Progenitor cell of endocrine pancreas (in vitro differentiated cells): ENCODE measurements at regions not wholly inside any gene's neighbourhood (a gene's known extent, or its start where the extent isn't known, plus 50 kb on each side); places are given as distances from the start of the nearest gene placed in this dataset.

Experiments
- DNase-seq: peaks from one replicate; pipeline ENCODE4 v3.0.0; 2021; ENCODE audit warnings: low spot score; ENCODE audit not compliant: unreplicated experiment
- H3K27ac Mint-ChIP-seq: 2 replicates; pipeline ENCODE4 v1.8.0; 2021; ENCODE audit warnings: mild to moderate bottlenecking, moderate library complexity, mixed read lengths
- H3K27me3 Mint-ChIP-seq: 2 replicates; pipeline ENCODE4 v1.8.0; 2021; ENCODE audit warnings: mixed read lengths
- H3K36me3 Mint-ChIP-seq: 2 replicates; pipeline ENCODE4 v1.8.0; 2022; ENCODE audit warnings: mixed read lengths; ENCODE audit not compliant: insufficient read depth
- H3K4me1 Mint-ChIP-seq: 2 replicates; pipeline ENCODE4 v1.8.0; 2021; ENCODE audit warnings: low read depth, mixed read lengths
- H3K4me3 Mint-ChIP-seq: 2 replicates; pipeline ENCODE4 v1.8.0; 2021; ENCODE audit warnings: low read depth, mild to moderate bottlenecking, moderate library complexity, mixed read lengths
- H3K9me3 Mint-ChIP-seq: 2 replicates; pipeline ENCODE4 v1.8.0; 2021; ENCODE audit warnings: low read depth, mixed read lengths
- TF ChIP-seq, protein P1 (sequence below): fragments of 200-600 bp; sonication (generic); IDR thresholded peaks from one replicate; pipeline ENCODE4 v1.5.0; 2021; ENCODE audit warnings: antibody characterized with exemption, mild to moderate bottlenecking; ENCODE audit not compliant: unreplicated experiment

DNA sequence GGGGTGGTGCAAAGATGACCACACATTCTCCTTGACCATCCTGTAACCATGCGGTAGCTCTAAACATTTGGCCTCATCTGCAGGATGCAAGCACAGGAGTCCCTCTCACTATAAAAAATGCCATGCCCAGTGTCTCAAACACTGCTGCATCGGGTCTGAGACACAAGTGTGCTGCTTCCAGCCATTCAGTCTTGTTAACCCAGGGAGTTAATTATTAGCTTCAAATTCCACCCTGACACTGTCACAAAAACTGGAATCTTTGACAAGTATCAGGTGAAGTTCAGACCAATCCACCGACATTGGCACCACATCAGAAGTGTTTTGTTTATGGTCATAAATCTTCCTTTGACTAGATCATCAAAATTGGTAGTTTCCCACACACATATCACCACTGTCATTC is 119.1 kb upstream of the RASEF start:
- Mint-ChIP-seq H3K36me3 (peaks cover 6% of the 10 kb centered on the region), H3K9me3 (peaks cover 12% of the 10 kb centered on the region), H3K27ac (no peak overlapping the region), H3K4me1 (peaks cover 22% of the 10 kb centered on the region), H3K4me3 (no peak overlapping the region), H3K27me3 (peaks cover 7% of the 10 kb centered on the region)
- DNase-seq, result no peak
- TF ChIP-seq, protein P1, sequence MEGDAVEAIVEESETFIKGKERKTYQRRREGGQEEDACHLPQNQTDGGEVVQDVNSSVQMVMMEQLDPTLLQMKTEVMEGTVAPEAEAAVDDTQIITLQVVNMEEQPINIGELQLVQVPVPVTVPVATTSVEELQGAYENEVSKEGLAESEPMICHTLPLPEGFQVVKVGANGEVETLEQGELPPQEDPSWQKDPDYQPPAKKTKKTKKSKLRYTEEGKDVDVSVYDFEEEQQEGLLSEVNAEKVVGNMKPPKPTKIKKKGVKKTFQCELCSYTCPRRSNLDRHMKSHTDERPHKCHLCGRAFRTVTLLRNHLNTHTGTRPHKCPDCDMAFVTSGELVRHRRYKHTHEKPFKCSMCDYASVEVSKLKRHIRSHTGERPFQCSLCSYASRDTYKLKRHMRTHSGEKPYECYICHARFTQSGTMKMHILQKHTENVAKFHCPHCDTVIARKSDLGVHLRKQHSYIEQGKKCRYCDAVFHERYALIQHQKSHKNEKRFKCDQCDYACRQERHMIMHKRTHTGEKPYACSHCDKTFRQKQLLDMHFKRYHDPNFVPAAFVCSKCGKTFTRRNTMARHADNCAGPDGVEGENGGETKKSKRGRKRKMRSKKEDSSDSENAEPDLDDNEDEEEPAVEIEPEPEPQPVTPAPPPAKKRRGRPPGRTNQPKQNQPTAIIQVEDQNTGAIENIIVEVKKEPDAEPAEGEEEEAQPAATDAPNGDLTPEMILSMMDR, result no peak

DNA sequence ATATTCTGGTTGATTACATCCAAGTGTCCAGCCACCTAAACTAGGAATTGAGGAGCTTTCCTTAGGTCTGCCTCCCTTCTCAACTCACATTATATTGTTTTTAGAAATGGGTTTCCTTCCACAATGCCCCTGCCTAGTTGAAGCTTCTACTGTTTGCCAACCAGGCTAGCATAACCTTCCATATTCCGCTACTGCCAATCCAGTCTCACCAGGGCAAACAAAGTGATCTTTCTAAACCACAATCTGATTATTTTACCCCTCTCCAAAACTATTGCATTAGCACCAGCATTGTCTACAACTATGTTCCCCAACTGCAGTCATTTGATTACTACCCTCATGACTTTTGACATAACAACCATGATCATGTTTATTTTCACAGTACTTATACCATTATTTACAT is 115.8 kb upstream of the RASEF start:
- H3K27me3 Mint-ChIP-seq, result no peaks in the 10 kb centered on the region
- peaks cover 10% of the 10 kb centered on the region for H3K4me1 Mint-ChIP-seq
- H3K27ac Mint-ChIP-seq, result no peak overlapping the region
- no peak overlapping the region for H3K4me3 Mint-ChIP-seq
- peaks cover 6% of the 10 kb centered on the region for H3K36me3 Mint-ChIP-seq
- peaks cover 27% of the 10 kb centered on the region for H3K9me3 Mint-ChIP-seq
- TF ChIP-seq, protein P1, result no peak
- DNase-seq, result no peak

GRCh38 chr9:83177747-83178146 is 114.8 kb upstream of the RASEF start:
- DNase-seq, result no peak
- peaks cover 10% of the 10 kb centered on the region for H3K4me1 Mint-ChIP-seq
- H3K36me3 Mint-ChIP-seq, result peaks cover 6% of the 10 kb centered on the region
- no peak overlapping the region for H3K4me3 Mint-ChIP-seq
- H3K27ac Mint-ChIP-seq, result no peak overlapping the region
- TF ChIP-seq, protein P1, result no peak
- peaks cover 34% of the 10 kb centered on the region for H3K9me3 Mint-ChIP-seq
- H3K27me3 Mint-ChIP-seq, result no peaks in the 10 kb centered on the region

DNA sequence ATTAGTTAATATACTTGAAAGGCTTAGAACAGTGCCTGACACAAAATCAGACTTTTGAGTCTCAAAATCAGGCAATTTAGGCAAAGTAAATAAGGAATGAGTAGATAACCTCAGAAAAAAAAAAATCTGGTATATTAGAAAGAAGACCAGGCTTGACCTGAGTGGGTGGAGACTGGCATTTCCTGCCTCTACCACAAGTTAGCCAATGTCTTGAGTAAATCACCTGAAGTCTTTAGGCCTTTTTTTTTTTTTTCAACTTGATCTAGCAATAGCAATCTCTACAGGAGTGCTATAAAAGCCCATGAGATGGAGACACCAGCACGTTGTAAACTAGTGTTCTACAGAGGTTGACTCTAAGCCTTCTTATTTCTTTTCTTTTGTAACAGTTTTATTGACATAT is 104.2 kb upstream of the RASEF start:
- Mint-ChIP-seq H3K36me3 (peaks cover 4% of the 10 kb centered on the region), H3K9me3 (peaks cover 32% of the 10 kb centered on the region), H3K4me3 (no peak overlapping the region), H3K27me3 (no peaks in the 10 kb centered on the region), H3K27ac (no peak overlapping the region), H3K4me1 (peaks cover 12% of the 10 kb centered on the region)
- TF ChIP-seq, protein P1, result no peak
- DNase-seq, result no peak

DNA sequence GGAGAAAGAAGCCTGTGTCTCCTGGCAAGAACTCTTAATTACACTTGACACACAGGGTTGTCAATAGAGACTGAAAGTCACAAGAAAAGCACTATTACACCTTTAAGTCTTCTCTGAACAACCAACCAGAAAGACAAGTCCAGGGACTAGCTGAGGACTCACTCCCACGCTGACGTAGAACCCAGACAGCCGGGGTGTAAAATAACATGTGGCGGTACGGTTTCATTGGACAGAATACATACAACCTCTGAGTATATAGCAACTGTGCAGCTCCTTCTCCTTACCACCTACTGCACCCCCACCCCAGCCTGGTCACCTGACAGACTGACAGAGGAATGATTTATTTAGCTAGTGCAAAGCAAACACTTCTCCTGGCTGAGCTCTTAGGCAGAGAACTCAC is 103.4 kb upstream of the RASEF start:
- TF ChIP-seq, protein P1, result no peak

More for the DNA sequence above, 103.4 kb upstream of the RASEF start:
- no peak overlapping the region for H3K4me3 Mint-ChIP-seq
- no peaks in the 10 kb centered on the region for H3K27me3 Mint-ChIP-seq
- peaks cover 4% of the 10 kb centered on the region for H3K36me3 Mint-ChIP-seq
- H3K27ac Mint-ChIP-seq, result peak overlapping the region; percentile 88
- H3K4me1 Mint-ChIP-seq, result peaks cover 12% of the 10 kb centered on the region
- peaks cover 31% of the 10 kb centered on the region for H3K9me3 Mint-ChIP-seq
- peak; percentile 31 for DNase-seq
